Colonic mucosa (tissue), 4 donors: ENCODE measurements at regions not wholly inside any gene's neighbourhood (a gene's known extent, or its start where the extent isn't known, plus 50 kb on each side); places are given as distances from the start of the nearest gene placed in this dataset.
"Not testable (repeated sequence)": the region's sequence is repeated elsewhere in the genome, so short reads cannot be mapped to it uniquely, and the experiment has no call there.

Experiments
- DNase-seq: peaks from one replicate; pipeline ENCODE4 v3.0.0-alpha.2; 2020
- H3K27ac ChIP-seq: fragments of 200-600 bp; one replicate; pipeline ENCODE4 v1.8.0; 2021
- H3K27me3 ChIP-seq: fragments of 200-600 bp; one replicate; pipeline ENCODE4 v1.8.0; 2021
- H3K36me3 ChIP-seq: fragments of 200-600 bp; one replicate; pipeline ENCODE4 v1.8.0; 2021
- H3K4me1 ChIP-seq: fragments of 200-600 bp; one replicate; pipeline ENCODE4 v1.8.0; 2021; ENCODE audit warnings: mild to moderate bottlenecking
- H3K4me3 ChIP-seq: fragments of 200-600 bp; one replicate; pipeline ENCODE4 v1.8.0; 2021
- H3K9ac ChIP-seq, 2 donors: one replicate each; pipeline ENCODE4 v1.7.0; 2013; ENCODE audit warnings: control low read depth in 2 of 2, low read depth in 2 of 2, low read length in 2 of 2
- H3K9me3 ChIP-seq: fragments of 200-600 bp; one replicate; pipeline ENCODE4 v1.8.0; 2021
- intact Hi-C: fragments of 100-400 bp; cut with DNase I; formaldehyde crosslinking; loops from one replicate; pipeline ENCODE4 v1.14.1; 2022
- TF ChIP-seq, protein P1 (sequence below): fragments of 200-600 bp; IDR thresholded peaks from one replicate; pipeline ENCODE4 v1.8.0; 2022; ENCODE audit warnings: antibody characterized with exemption, mild to moderate bottlenecking
- donor health status: healthy.
- donor health status: DM: no; HTN: no; CAD: no.
- donor health status: DM: no; HTN: no; CAD: no.

DNA sequence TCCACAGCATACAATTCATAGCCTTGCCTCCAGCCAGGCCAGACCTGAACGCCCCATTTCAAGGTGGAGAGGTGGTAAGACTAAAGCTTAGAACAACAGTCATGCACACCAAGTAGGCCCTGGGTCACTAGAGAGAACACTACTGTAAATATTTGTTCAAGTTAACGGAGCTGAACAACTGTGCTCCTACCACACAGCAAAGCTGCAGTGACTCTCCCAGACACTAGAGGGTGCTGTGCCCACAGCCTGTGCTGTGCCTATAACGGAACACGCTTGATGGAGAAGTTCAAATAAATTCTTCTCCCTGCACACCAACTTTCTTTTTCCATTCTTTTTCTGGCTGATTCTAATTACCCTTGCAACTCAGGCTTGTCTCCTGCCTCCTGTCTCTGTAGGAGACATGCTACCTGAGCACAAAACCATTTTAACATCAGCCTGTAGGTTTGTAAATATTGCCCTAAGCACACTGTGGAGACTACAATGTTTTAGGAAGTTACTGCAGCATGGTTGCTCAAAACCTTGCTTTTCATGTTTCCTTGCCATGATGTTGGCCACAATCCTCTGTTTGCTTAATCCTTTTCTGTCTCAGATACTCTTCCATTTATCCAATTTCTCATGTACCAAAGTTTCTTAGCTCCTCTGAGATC, 103.1 kb upstream of the TERB2 start:
- peak; percentile 72 for DNase-seq
- intact Hi-C loops, result loop anchor here (5.0 kb wide), 1 partner anchor 184 kb away; no protein-coding TSS in a partner anchor
- not testable (repeated sequence) for H3K36me3 ChIP-seq, H3K4me1 ChIP-seq, H3K4me3 ChIP-seq, H3K9me3 ChIP-seq, H3K9ac ChIP-seq, H3K27me3 ChIP-seq, H3K27ac ChIP-seq
- TF ChIP-seq, protein P1, sequence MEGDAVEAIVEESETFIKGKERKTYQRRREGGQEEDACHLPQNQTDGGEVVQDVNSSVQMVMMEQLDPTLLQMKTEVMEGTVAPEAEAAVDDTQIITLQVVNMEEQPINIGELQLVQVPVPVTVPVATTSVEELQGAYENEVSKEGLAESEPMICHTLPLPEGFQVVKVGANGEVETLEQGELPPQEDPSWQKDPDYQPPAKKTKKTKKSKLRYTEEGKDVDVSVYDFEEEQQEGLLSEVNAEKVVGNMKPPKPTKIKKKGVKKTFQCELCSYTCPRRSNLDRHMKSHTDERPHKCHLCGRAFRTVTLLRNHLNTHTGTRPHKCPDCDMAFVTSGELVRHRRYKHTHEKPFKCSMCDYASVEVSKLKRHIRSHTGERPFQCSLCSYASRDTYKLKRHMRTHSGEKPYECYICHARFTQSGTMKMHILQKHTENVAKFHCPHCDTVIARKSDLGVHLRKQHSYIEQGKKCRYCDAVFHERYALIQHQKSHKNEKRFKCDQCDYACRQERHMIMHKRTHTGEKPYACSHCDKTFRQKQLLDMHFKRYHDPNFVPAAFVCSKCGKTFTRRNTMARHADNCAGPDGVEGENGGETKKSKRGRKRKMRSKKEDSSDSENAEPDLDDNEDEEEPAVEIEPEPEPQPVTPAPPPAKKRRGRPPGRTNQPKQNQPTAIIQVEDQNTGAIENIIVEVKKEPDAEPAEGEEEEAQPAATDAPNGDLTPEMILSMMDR, result peak; percentile 83

DNA sequence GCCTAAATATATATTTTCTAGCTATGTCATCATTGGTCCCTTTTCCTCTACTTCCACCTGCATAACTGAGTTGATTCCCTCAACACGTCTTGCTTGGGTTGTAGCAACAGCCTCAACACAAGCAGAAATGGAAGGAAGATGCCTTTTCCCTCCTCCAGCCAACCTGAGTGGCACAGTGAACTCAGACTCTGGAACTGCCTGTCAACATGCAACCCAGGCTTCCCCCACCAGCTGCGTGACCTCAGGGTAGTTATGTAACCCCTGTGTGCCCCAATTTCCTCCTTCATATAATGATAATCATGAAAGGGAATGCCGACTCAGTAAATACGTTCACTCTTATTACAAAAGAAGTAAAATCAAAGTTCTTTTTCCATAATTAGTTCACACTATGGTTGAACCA, 101.8 kb upstream of the TERB2 start:
- not testable (repeated sequence) for H3K4me3 ChIP-seq, H3K4me1 ChIP-seq, H3K27me3 ChIP-seq, DNase-seq, H3K27ac ChIP-seq, H3K9ac ChIP-seq, H3K36me3 ChIP-seq, H3K9me3 ChIP-seq
- intact Hi-C loops, result loop anchor here (5.0 kb wide), 1 partner anchor 183 kb away; no protein-coding TSS in a partner anchor

DNA sequence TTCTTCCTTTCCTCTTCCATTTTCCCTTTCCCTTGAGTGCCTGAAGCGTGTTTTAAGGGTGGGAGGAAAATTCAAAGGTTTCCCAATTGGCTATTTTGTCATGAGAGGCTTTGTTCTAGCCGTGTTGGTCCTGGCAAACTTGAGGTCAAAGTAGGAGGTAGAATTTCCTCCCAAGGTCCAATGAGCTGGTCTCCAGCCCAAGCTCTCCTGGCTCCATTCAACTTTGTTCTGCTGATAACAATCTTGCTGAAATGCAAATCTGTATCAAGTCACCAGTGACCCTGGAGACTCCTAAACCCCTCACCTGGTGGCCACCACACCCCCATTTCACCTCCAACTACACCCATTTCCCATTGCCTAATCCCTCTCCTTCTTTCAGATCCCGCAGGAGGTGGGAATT, 100.2 kb upstream of the TERB2 start:
- H3K27me3 ChIP-seq, H3K4me1 ChIP-seq, H3K9ac ChIP-seq, intact Hi-C loops, H3K4me3 ChIP-seq, H3K36me3 ChIP-seq, H3K27ac ChIP-seq, H3K9me3 ChIP-seq, DNase-seq: not testable (repeated sequence)

DNA sequence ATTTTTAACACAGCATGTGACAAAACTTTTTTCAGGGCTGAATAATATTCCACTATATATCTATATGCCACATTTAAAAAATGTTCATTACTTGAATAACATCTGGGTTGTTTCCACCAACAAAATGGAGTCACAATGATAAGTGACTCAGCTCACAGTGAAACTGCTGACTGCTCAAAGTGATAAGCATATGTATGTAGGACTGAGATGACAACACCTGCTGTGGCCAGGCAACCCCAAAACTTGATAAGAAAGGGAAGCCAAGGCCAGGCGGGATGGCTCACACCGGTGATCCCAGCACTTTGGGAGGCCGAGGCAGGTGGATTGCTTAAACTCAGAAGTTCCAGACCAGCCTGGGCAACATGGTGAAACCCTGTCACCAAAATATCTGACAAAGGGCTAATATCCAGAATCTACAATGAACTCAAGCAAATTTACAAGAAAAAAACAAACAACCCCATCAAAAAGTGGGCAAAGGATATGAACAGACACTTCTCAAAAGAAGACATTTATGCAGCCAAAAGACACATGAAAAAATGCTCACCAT, 99.2 kb upstream of the TERB2 start:
- H3K4me3 ChIP-seq, intact Hi-C loops, H3K9ac ChIP-seq, DNase-seq, H3K36me3 ChIP-seq, H3K9me3 ChIP-seq, H3K27ac ChIP-seq, H3K27me3 ChIP-seq, H3K4me1 ChIP-seq: not testable (repeated sequence)

DNA sequence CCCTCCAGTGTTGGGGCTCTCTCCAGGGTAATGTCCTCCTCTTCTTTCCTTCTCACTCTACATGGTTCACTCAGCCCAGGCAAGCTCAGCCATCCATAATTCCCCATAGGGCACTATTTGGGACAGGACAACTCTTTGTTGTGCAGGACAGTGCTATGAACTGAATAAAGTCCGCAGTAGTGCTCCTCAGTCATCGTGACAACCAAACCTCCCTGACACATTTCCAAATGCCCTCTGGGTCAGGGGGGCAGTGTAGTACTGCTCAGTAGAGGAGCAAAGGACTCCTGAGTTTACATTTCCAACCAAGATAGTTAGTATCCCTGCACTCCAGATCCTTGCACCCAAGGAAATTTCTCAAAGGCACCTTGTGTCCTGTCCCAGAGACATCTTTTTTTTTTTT, 97.4 kb upstream of the TERB2 start:
- H3K4me1 ChIP-seq, H3K9ac ChIP-seq, H3K9me3 ChIP-seq, H3K27me3 ChIP-seq, DNase-seq, H3K27ac ChIP-seq, H3K36me3 ChIP-seq, intact Hi-C loops, H3K4me3 ChIP-seq: not testable (repeated sequence)

DNA sequence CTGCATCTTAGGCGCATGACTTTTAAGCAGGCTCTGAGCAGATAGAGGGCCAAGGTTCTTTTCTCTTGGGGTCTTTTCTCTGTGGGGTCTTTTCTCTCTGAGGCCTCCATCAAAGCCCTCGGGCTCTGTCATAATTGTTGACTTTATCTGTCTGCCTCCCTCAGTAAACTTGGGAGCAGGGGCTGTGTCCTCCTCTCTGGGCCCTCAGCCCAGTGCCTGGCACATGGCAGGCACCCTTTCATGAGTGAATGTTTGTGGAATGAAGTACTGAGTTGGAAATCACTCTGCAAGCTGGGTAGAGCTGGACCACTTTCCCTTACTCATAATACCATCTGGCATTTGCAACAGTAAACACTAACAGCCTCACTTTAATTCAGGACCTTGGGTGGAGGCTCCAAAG, 96.3 kb upstream of the TERB2 start:
- H3K36me3 ChIP-seq, H3K4me3 ChIP-seq, H3K27me3 ChIP-seq, H3K9me3 ChIP-seq, H3K4me1 ChIP-seq, H3K27ac ChIP-seq, intact Hi-C loops, DNase-seq, H3K9ac ChIP-seq: not testable (repeated sequence)

GRCh38 chr15:44861439-44861910, 95.0 kb upstream of the TERB2 start:
- Histone ChIP-seq H3K9me3 (no peaks in the 10 kb centered on the region), H3K27me3 (no peaks in the 10 kb centered on the region), H3K27ac (no peak overlapping the region), H3K4me3 (no peak overlapping the region), H3K36me3 (no peaks in the 10 kb centered on the region), H3K9ac (no peak overlapping the region), H3K4me1 (no peaks in the 10 kb centered on the region)
- intact Hi-C loops, result no loop called here
- no peak for DNase-seq
- TF ChIP-seq, protein P1, result no peak

GRCh38 chr15:44861917-44862316, 94.6 kb upstream of the TERB2 start:
- Histone ChIP-seq H3K4me3 (no peak overlapping the region), H3K9ac (no peak overlapping the region), H3K36me3 (no peaks in the 10 kb centered on the region), H3K9me3 (no peaks in the 10 kb centered on the region), H3K27ac (no peak overlapping the region), H3K27me3 (no peaks in the 10 kb centered on the region), H3K4me1 (no peaks in the 10 kb centered on the region)
- TF ChIP-seq, protein P1, result no peak
- DNase-seq, result no peak
- intact Hi-C loops, result no loop called here

- H3K4me1 ChIP-seq, DNase-seq, H3K36me3 ChIP-seq, H3K9me3 ChIP-seq, intact Hi-C loops, H3K27ac ChIP-seq, H3K27me3 ChIP-seq, H3K4me3 ChIP-seq, H3K9ac ChIP-seq: not testable (repeated sequence)
These were observed 93.6 kb upstream of the TERB2 start for GRCh38 chr15:44862866-44863265.

- H3K4me1 ChIP-seq, H3K9me3 ChIP-seq, H3K4me3 ChIP-seq, H3K36me3 ChIP-seq, H3K27me3 ChIP-seq, H3K9ac ChIP-seq, DNase-seq, H3K27ac ChIP-seq, intact Hi-C loops: not testable (repeated sequence)
These were observed 88.4 kb upstream of the TERB2 start for GRCh38 chr15:44868100-44868499.

GRCh38 chr15:44870125-44870524, 86.4 kb upstream of the TERB2 start:
- DNase-seq, H3K9ac ChIP-seq, intact Hi-C loops, H3K27ac ChIP-seq, H3K36me3 ChIP-seq, H3K4me1 ChIP-seq, H3K4me3 ChIP-seq, H3K27me3 ChIP-seq, H3K9me3 ChIP-seq: not testable (repeated sequence)
